ENCODE measurements at regions not wholly inside any gene's neighbourhood (a gene's known extent, or its start where the extent isn't known, plus 50 kb on each side); places are given as distances from the start of the nearest gene placed in this dataset.
"Not testable (repeated sequence)": the region's sequence is repeated elsewhere in the genome, so short reads cannot be mapped to it uniquely, and the experiment has no call there.

DNA sequence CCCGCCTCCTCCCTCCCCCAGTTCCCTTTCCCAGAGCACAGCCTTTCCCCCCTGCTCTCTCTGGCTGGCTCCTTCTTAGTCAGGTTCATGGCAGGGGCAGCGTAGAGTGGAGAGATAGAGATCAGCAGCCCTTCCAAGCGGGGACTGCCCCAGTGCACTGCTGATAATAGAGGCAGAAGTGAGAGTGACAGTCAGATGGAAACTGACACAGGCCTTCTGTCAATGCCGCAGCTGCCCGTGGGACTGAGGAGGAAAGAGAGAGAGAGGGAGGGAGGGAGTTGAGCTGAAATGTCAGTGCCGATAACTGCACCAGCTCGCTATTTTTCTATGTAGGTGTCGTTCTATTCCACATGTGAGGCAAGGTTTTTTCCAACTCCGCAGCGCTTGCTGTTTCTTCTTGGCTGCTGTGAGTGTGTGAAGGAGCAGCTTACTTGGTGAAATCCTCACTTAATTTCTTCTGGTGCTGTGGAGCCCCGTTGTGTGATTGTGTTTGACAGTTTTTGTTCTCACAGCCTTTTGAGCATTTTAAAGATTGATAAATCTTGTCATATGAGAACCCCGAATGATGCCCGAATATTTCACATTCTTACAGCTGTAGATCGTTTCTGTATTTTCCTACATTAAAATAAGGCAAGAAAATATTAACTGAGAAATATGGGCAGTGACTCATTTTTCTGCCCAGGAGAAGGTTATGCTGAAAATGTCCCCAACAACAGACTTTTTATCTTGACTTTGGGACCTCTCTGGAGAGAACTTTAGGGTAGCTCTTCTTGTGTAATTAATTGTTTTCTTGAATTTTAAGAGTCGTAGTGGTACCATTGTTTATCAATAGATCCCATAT is 386.4 kb upstream of the MMS22L start:
- peak in 1 of 3 donors; percentile 10 for DNase-seq (ENCODE audit: low read depth in 3 of 3, low spot score in 2 of 3)

DNA sequence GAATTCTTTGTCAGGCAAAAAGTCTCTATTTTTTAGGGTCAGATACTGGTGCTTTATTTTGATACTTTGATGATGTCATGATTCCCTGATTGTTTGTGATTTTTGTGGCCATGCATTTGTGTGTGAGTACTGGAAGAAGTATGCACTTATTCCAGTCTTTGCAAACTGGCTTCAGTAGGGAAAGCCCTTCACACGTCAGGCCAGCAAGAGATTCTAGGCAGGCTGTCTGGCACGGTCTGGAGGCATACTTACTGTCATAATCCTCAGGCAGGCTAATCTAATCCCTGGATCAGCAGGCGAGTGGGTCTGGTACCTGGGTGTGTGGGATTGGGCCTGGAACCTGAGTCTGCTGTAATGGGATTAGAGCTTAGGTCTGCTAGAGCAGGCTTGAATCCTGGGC is 391.8 kb upstream of the MMS22L start:
- no peak for DNase-seq (ENCODE audit: low read depth in 3 of 3, low spot score in 2 of 3)

DNA sequence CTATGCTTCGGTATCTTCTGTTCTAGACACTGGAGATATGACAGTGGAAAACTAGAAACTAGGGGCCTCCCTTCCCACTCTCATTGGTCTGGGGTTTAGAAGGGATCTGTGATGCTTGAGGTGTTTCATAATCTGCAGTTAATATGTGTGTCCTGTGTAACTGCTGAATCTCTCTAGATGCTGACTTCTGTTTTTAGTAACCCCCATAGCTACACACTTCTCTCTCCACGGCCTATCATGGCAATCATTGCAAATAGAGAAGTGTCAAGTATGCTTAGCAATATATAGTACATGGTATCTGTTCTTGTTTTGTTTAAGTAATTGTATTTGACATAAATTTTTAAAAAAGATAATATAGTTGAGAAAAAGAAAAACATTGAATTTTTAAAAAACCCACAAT is 394.6 kb upstream of the MMS22L start:
- DNase-seq (ENCODE audit: low read depth in 3 of 3, low spot score in 2 of 3) = no peak

DNA sequence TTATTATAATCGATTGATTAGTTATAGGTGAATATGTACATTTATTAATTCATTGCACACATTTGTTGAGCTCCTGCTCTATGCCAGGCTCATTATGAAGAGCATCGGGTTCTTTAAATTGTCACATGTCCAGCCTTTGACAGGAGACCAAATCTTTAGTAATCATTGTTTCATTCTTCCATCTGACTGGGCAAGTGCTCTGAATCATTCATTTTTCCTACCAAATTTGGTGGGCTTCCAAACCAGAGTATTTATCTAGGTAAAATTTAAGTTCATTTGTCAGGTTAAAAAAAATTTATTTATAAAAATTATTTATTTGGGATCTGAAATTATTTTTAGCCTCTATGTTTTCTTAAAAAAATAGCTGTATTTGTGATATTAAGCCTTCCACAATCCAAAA is 404.9 kb upstream of the MMS22L start:
- no peak for DNase-seq (ENCODE audit: low read depth in 3 of 3, low spot score in 2 of 3)

DNA sequence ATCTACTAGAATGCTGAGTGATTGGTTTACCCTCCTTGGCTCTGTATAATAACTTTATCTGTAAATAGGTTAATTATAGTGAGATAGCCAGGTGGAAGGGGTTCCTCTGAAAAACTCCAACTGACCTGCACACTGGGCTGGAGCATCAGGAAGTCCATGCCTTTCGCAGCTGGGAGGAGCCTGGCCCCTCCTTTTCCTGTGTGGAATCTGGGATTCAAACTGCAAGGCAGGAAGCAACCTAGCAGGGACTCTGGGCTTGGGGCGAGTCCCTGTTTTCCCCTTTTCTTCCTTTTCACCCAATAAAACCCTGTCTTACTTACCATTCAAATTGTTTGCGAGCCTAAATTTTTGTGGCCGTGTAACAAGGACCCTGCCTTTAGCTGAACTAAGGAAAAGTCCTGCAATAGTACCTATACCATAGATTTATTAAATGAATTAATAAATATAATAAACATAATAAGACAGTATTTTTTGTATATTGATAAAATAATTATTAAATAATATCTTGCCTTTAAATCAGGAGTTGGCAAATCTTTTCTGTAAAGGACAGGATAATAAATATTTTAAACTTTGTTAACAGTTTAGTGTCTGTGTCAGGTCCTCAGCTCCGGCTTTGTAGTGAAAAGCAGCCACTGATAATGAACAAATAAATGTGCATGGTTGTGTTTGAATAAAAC is 406.2 kb upstream of the MMS22L start:
- DNase-seq (ENCODE audit: low read depth in 3 of 3, low spot score in 2 of 3) = no peak

DNA sequence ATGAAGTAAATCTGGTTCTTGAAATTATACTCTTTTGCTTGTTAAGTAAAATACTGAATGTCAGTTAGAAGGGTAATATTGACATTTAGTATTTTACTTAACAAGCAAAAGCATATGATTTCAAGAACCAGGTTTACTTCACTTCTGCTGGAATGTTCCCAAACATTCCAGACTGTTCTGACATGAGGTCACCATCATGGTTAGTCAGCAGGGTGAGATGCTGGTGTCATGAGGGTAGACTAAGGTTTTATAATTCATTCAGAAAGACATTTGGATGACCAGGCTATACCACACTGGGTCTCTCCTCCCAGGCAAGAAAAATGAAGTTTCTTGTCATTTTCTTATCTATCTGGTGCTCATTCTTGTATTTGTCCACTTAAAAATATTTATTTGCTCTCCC is 414.4 kb upstream of the MMS22L start:
- DNase-seq (ENCODE audit: low read depth in 3 of 3, low spot score in 2 of 3) = no peak

DNA sequence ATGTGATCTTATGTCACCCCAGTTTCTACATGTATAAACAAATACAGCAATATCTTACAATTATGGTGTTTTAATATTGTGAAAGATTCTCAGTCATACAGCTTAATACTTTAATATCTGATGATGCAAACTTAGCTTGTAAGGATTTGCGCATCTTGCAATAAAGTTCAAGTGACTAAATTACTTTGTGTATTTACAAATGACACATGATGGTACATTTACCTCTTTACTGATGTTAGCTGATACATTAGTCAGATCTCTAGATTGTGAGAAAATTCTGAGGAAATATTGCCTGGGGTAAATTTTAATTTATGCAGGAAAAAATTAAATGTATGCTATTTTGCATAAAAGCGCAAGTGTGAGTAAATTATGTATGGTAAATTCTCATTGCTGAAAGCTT is 418.8 kb upstream of the MMS22L start:
- no peak for DNase-seq (ENCODE audit: low read depth in 3 of 3, low spot score in 2 of 3)

DNA sequence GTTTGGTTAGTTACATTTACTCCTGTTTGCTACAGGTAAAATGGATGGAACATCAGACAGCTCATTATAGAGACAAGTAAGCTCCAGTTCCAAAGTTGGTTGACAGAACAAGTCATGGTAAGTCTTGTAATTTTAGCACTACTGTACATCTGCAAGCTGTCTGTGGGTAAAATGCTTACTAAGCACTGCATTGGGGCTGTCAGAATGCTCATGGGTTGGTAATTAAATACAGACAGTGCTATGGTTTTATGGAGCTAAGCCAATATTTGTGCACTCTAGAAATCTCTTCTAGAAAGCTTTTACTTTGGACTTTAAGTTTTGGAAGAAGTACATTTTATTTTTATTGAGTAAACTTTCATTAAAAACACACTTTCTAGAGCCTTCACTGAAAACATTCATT is 419.2 kb upstream of the MMS22L start:
- no peak for DNase-seq (ENCODE audit: low read depth in 3 of 3, low spot score in 2 of 3)

DNA sequence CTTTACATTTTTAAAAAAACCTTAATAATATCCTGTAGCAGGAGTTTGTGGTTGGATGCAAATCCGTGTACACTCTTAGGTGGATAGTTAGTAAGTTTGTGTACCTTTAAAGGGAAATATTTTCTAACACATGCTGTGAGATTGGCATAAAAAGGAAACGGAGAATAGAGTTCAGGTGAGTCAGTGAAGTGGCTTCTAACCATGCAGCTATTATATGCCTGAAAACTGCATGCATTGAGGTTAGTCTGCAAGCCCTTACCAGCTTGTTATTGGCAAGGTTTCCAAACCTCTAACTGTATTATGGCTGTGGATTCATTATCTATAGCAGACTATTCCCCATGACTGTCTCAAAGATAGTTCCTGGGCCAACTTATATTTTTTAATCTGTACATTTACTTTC is 420.6 kb upstream of the MMS22L start:
- no peak for DNase-seq (ENCODE audit: low read depth in 3 of 3, low spot score in 2 of 3)

DNA sequence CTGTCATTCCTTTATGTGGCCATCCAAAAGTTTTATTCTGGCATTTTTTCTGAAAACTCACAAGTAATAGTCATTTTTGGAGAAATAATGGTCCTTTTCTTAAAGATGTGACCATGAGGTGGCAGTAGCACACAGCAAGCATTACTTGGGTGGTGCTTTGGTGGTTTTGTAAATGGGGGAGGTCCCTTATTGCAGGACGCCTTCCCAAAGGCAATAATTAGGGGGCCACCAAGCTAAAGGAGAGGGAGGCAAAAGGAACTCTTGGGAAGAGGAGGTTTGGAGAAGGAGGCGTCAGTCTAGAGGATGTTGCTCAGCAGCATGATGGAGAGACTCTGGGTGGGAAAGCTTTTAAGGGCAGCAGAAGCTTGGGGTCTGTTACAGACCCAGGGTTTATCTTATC is 422.6 kb upstream of the MMS22L start:
- DNase-seq (ENCODE audit: low read depth in 3 of 3, low spot score in 2 of 3) = no peak

DNA sequence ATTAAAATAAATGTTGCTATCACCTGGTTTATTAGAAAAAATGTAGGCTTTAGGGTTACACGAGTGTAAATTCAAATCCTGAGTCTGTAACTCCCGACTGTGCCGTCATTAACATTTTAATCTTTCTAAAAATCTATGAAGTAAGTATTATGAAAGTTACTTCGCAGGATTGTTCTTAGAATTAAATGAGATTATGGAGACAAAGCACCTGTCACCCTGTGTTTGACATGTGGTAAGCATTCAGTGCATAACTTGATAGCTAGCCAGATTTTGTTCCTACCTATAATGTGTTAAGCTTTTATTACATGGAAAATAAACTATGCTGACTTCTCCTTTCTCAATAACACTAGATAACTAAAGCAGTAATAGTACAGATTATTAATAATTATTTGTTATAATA is 429.7 kb upstream of the MMS22L start:
- DNase-seq (ENCODE audit: low read depth in 3 of 3, low spot score in 2 of 3) = no peak

DNA sequence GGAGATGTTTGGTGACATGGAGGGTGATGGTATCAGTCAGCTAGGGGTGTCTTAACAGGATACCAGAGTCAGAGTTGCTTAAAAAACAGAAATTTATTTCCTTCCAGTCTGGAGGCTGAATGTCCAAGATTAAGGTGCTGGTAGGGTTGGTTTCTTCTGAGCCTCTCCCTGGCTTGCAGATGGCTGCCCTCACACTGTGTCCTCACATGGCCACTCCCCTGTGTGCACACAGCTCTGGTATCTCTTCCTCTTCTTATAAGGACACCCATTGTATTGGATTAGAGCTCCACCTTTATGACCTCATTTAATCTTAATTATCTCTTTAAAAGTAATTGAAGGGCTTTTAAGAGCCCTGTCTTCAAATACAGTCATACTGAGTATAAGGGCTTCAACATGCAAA is 431.8 kb upstream of the MMS22L start:
- DNase-seq (ENCODE audit: low read depth in 3 of 3, low spot score in 2 of 3) = no peak

DNA sequence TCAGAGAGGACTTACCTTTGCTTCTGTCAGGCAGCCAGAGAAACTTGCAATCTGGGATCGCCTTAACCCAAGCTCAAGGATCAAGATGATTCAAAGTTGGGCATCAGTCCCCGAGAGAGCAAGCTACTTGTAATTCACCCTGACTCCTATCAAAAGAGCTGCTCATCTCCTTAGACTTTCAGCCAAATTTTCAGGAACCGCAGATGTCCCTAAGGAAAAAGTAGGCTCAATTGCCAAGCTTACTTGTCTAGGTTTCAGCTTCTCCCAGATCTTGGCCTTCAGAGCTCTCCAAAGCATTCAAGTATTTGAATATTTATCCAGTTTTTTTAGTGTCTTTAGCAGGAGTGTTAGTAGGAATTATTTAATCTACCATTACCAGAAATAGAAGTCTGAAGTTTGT is 434.1 kb upstream of the MMS22L start:
- DNase-seq (ENCODE audit: low read depth in 3 of 3, low spot score in 2 of 3) = no peak

DNA sequence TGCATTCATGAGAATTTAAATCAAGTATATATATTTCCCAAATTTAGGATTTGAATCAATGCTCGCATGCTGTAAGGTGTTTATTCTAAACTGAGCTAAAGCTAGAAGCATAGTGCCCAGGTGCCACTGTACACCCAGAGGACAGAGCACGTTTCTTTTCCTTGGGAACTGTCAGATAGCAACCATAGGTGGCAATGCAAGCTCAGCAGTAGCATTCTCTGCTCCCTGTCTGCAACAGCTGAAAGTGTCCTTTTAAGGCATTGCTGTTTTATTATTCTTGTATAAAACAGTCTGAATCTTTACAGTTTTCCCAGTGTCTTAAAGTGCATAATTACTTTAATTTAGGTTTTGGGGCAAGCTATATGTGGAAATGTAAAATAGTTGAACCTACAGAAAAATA is 443.4 kb upstream of the MMS22L start:
- DNase-seq (ENCODE audit: low read depth in 3 of 3, low spot score in 2 of 3) = no peak

DNA sequence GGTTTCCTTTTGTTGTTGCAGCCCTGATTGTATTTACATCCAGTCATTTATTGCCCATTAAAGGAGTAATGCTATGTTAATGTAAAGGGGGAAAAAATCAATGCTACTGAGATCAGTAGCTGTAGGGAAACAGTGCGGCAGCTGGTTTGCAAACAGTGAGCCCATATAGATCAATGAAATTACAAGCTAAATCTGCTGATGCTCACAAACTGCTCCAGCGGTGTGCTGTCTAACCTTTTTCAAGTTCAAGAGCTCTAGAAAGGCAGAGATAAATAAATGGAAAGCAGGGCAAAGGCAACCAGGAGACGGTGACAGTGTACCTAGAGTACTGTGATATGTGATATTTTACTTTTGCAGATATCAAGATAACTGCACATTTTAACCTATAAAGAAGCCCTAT is 449.0 kb upstream of the MMS22L start:
- DNase-seq (ENCODE audit: low read depth in 3 of 3, low spot score in 2 of 3) = no peak

DNA sequence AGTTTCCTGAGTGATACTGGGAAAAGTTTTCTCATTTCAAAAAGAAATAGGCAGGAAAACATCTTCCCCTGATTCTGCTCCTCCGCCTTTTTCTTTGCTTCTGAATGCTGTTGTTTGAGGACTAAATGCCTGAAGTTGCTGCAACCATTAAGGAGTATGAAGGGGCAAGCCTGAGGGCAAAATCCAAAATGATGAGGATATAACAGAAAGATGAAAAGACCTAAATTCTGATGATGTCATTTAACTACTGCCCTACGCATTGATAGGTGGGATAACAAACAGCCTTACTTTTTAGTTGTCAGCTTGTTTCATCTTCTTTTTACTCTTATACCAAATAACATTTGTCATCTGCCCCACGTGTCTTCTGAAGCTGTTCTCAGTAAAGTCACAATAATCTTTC is 474.6 kb upstream of the MMS22L start:
- no peak for DNase-seq (ENCODE audit: low read depth in 3 of 3, low spot score in 2 of 3)

DNA sequence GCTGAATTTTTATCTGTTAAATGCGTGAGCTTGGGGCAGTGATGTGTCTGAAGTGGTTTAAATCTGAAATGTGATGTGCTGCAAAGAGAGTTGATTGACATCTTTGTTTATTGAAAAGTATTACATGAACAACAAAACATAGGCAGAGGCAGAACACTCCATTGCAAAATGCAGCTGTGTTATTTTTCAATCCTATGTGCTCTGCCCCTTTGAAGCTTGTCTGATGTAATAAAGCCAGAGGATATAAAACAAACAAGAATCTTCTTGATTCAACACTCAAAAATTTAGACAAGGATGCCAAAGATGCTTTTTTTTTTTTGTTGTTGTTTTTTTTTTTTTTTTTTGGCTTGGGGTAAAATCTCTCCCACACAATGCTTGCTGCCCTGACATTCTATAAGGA is 482.4 kb upstream of the MMS22L start:
- DNase-seq (ENCODE audit: low read depth in 3 of 3, low spot score in 2 of 3) = no peak

DNA sequence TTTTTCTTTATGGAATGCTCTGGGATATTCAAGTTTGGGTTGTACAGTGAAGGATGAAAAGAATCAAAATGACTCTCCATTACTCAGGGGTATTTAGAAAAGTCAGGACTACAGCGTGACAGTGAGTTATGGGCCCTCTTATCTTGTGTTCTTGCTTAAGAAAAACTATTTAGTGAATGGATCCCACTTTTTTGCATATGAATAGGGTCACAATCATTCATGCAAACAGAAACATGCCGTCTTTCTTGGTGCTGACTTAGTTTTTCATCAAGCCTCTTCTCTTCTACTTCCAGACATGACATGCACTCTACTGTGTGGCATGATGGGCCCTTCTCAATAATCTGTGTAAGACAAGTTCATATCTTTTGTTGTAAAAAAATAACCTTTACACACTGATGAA is 488.4 kb upstream of the MMS22L start:
- no peak for DNase-seq (ENCODE audit: low read depth in 3 of 3, low spot score in 2 of 3)

DNA sequence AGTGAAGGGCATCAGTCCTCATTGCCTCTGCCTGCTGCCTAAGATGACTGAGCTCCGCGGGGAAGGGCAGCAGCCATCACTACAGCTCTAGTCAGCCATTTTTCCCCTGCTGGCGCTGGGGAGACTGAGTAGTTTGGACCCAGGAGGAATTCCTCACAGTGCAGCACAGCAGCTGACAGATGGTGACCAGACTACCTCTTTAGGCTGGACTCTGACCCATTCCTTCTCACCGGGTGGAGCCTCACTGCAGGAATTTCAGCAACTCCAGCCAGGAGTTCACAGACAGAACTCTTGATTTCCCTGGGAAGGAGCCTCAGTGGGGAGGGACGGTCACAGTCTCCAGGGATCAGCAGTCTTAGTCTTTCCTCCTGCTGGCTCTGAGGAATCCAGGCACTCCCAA is 492.0 kb upstream of the MMS22L start:
- no peak for DNase-seq (ENCODE audit: low read depth in 3 of 3, low spot score in 2 of 3)

DNA sequence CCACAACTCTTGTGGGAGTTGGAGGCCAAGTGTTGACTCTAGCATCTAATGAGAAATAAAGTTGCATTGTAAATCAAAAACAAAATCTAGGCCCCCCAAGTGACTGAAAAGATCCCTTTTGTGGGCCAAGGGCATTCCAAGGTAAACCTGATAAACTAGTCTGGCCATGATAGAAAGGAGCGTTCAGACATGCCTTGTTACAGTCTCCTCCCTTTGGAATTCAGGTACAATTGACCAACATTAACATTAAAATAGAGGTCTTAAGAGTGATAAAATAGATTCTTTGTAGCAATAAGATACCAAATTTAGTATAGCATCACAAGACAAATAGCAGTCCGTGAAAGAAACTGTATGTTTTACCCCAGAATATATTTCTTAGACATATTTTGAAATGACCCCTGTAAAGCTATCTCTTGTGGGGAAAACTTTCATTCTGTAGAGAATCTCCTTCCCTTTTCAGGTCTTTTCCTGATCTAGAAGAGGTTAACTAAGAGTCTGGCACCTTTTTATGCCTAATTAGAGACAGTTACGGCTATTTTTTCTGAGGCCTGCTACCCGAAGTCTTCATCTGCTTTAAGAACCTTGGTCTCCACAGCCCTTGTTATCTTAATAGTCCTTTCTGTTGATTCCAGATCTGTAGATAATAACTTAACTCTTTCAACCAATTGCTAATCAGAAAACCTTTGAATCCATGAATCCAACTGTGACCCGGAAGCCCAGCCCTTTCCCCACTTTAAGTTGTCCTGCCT is 495.4 kb upstream of the MMS22L start:
- DNase-seq (ENCODE audit: low read depth in 3 of 3, low spot score in 2 of 3) = no peak

DNA sequence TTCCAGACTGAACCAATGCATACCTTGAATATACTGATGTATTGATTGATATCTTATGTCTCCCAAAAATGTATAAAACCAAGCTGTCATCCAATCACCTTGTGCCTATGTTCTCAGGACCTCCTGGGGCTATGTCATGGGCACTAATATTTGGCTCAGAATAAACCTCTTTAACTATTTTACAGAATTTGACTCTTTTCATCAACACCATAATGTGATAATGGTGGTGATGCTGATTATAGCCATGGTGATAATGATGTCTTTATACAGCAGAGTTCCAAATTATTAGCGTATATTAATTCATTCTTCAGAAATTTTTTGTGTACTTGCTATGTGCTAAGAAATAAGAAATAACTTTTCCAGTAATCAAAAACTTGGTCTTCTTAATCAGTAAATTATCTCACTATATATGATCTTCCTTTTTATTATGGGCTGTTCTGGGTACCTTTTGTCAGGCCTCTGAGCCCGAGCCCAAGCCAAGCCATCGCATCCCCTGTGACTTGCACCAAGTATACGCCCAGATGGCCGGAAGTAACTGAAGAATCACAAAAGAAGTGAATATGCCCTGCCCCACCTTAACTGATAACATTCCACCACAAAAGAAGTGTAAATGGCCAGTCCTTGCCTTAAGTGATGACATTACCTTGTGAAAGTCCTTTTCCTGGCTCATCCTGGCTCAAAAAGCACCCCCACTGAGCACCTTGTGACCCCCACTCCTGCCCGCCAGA is 496.2 kb upstream of the MMS22L start:
- not testable (repeated sequence) for DNase-seq (ENCODE audit: low read depth in 3 of 3, low spot score in 2 of 3)
